ENCODE measurements at regions not wholly inside any gene's neighbourhood (a gene's known extent, or its start where the extent isn't known, plus 50 kb on each side); places are given as distances from the start of the nearest gene placed in this dataset.

DNA sequence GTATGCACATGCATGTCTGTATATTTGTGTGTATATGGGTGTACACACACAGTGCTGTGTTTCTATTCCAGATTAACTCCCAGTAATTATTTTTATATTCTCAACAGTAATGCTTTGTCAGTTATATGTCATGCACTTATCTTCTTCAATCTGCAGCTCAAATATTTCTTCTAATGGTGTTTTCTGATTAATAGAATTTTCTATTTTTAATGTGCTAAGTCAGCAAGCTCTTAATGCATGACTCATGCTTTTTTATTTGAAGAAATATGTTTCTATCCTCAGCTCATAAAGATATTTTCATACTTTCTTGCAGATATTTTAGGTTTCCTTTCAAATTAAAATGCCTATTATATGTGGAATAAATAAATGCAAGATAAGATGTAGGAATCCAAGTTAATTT, 59.7 kb upstream of the TMEM18 start:
- no peak for DNase-seq
- H3K4me3 ChIP-seq = no peak overlapping the region
- no peaks in the 10 kb centered on the region for H3K9me3 ChIP-seq
- H3K36me3 ChIP-seq = no peaks in the 10 kb centered on the region
- peaks cover 2% of the 10 kb centered on the region for H3K4me1 ChIP-seq (ENCODE audit: insufficient read depth)
- intact Hi-C loops (cut with DNase I) = loop anchor here in 1 of 4 donors (5.0 kb wide), 1 partner anchor 60 kb away; the partner anchor contains the start of gene TMEM18
- H3K27ac ChIP-seq = no peak overlapping the region
- TF ChIP-seq EP300 (IDR thresholded peaks at IDR 0.05) = no peak
- no peak for TF ChIP-seq POLR2A (IDR thresholded peaks at IDR 0.05)
- TF ChIP-seq, protein P1, sequence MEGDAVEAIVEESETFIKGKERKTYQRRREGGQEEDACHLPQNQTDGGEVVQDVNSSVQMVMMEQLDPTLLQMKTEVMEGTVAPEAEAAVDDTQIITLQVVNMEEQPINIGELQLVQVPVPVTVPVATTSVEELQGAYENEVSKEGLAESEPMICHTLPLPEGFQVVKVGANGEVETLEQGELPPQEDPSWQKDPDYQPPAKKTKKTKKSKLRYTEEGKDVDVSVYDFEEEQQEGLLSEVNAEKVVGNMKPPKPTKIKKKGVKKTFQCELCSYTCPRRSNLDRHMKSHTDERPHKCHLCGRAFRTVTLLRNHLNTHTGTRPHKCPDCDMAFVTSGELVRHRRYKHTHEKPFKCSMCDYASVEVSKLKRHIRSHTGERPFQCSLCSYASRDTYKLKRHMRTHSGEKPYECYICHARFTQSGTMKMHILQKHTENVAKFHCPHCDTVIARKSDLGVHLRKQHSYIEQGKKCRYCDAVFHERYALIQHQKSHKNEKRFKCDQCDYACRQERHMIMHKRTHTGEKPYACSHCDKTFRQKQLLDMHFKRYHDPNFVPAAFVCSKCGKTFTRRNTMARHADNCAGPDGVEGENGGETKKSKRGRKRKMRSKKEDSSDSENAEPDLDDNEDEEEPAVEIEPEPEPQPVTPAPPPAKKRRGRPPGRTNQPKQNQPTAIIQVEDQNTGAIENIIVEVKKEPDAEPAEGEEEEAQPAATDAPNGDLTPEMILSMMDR (IDR thresholded peaks at IDR 0.05) = no peak
- H3K27me3 ChIP-seq = no peaks in the 10 kb centered on the region

DNA sequence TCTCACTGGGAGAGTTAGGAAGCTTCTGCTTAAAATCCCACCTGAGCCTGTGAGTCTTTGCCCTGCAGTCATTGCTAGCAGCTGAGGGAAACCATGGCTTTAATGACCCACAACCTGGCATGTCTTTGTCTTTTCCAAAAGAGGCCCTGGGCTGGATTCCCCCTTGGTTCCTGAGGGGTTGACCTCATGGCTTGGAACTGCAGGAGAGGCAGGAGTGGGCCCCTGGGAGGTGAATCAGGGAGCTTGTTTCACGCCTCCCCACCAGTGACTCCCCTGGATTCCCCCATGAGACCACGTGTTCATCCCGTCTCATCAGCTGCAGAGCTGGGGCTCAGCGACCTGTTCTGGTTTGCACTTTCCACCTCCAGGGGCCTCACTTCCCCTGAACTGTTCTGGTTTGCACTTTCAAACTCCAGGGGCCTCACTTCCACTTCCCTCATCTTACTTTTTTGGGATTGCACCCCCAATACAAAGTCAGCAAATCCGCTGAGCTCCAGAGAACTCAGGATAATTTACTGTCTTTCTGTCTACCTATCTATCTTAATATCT, 58.5 kb upstream of the TMEM18 start:
- Histone ChIP-seq H3K27me3 (no peaks in the 10 kb centered on the region), H3K4me1 (ENCODE audit: insufficient read depth) (peaks cover 2% of the 10 kb centered on the region), H3K36me3 (no peaks in the 10 kb centered on the region), H3K9me3 (no peaks in the 10 kb centered on the region), H3K4me3 (no peak overlapping the region), H3K27ac (no peak overlapping the region)
- intact Hi-C loops (cut with DNase I) = loop anchor here in 1 of 4 donors (5.0 kb wide), 1 partner anchor 58 kb away; the partner anchor contains the start of gene TMEM18
- DNase-seq = no peak
- 41 to 56% (median 52%) methylated on average over 5 of the region's 5 CpGs for WGBS, 3 donors
- TF ChIP-seq, protein P1 (IDR thresholded peaks at IDR 0.05) = no peak
- no peak for TF ChIP-seq POLR2A (IDR thresholded peaks at IDR 0.05)

DNA sequence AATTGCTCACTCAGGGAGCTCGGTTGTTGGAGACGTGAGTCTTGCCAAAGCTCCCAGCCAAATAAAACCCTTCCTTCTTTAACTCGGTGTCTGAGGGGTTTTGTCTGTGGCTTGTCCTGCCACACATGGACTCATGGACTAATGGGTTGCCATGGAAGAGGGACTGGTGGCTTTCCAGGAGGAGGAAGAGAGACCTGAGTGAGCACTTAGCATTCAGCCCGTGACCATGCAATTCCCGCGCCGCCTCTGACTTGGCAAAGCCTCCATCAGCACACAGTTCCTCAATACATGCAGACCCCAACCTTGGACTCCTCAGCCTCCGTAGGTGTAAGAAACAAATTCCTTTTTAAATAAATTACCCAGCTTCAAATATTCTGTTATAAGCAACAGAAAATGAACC, 57.3 kb upstream of the TMEM18 start:
- 89 to 91% (median 90%) methylated on average over 8 of the region's 8 CpGs for WGBS, 3 donors
- TF ChIP-seq EP300 (IDR thresholded peaks at IDR 0.05) (no peak), POLR2A (IDR thresholded peaks at IDR 0.05) (no peak)
- TF ChIP-seq, protein P1 (IDR thresholded peaks at IDR 0.05) = no peak
- Histone ChIP-seq H3K4me3 (no peak overlapping the region), H3K36me3 (no peaks in the 10 kb centered on the region), H3K27ac (no peak overlapping the region), H3K9me3 (no peaks in the 10 kb centered on the region), H3K4me1 (ENCODE audit: insufficient read depth) (no peaks in the 10 kb centered on the region), H3K27me3 (no peaks in the 10 kb centered on the region)
- intact Hi-C loops (cut with DNase I) = no loop called here
- no peak for DNase-seq

DNA sequence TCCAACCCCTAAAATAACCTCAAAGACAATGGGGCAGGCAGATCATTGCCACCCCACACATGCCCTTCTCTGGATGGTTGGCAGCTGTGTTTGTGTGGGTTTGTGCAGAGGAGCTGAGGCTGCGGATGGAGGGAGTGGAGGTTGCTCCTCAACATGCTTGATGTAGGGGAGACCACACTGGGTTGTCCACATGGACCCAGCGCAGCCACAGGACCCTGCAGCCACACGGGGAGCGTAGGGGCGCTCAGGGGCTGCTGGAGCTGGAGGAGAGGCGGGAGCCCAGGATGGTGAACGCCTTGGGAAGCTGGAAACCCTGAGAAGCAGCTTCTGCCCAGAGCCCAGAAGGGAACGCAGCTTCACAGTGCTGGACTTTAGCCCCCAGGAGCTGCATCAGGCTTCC, 56.3 kb upstream of the TMEM18 start:
- DNase-seq = no peak
- no peaks in the 10 kb centered on the region for H3K27me3 ChIP-seq
- no peaks in the 10 kb centered on the region for H3K4me1 ChIP-seq (ENCODE audit: insufficient read depth)
- H3K4me3 ChIP-seq = no peak overlapping the region
- no peaks in the 10 kb centered on the region for H3K9me3 ChIP-seq
- WGBS, 3 donors = 83 to 93% (median 87%) methylated on average over 8 of the region's 8 CpGs
- intact Hi-C loops (cut with DNase I) = no loop called here
- no peaks in the 10 kb centered on the region for H3K36me3 ChIP-seq
- no peak overlapping the region for H3K27ac ChIP-seq
- TF ChIP-seq POLR2A (IDR thresholded peaks at IDR 0.05) (no peak), EP300 (IDR thresholded peaks at IDR 0.05) (no peak)
- TF ChIP-seq, protein P1 (IDR thresholded peaks at IDR 0.05) = no peak

Measured in ovary (tissue), 7 donors.